HG02840 (cell line): ENCODE measurements at regions not wholly inside any gene's neighbourhood (a gene's known extent, or its start where the extent isn't known, plus 50 kb on each side); places are given as distances from the start of the nearest gene placed in this dataset.

Experiments used
- ATAC-seq: cut with Tn5 transposase; IDR thresholded peaks from one replicate; pipeline ENCODE4 v1.9.1; 2021; ENCODE audit warnings: mild to moderate bottlenecking, moderate library complexity, moderate number of reproducible peaks; ENCODE audit not compliant: unreplicated experiment, low FRiP score

DNA sequence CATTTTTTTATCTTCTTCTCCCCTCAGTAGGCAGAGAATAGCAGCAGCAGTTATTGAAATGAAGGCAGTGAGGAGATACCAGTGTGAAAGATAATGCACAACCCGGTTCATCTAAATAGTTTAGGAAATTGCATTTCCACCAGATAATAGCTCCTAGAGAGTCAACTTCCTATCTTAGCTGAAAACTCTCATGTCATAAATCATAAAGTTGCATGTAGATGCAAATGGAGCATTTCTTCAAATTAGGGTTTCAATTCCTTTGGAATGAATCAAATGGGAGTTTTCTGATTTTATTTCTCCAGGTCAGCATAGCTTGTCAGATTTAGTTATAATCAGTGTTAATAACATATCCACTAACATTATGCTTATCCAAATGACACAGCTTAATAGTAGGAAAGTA lies 335.3 kb downstream of the CNTNAP4 start:
- no peak for ATAC-seq

DNA sequence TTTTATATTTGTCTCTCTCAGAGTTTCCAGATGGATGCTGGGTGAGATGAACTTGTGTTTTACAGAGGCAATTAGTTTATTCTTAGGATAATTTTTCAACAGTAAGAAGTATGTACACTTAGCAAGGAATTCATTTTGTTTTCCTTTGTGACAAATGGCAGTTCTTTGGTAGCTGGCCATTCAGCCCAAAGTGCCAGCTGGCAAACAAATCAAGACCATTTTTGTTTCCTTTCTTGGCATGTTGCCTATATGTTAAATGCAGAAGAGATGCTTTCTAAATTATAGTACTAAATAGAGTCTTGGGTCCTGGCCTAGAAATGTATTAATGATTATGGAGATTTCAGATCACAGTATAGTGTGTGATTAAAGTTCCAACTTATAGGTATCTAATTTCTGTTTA lies 337.1 kb downstream of the CNTNAP4 start:
- no peak for ATAC-seq

DNA sequence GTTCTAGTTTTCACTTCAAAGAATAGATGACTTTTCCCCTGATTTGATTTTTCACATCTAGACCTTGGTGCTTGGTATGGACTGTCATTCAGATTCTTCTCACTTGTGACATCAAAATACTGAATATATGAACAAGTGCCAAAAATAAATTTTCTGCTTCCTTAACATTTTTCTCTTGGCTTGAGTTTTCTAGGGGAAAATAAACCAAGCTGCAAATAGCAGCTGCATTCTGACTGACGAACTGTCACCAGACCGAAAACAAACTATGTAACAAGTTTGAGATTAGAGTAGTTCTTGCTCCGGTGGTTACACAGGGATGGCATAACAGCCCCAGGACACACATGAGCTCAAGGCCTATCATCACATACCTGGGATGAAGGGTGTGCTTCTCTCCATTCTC lies 345.7 kb downstream of the CNTNAP4 start:
- no peak for ATAC-seq

- ATAC-seq, result no peak
Measured at GRCh38 chr16:76634847-76635697, 357.9 kb downstream of the CNTNAP4 start.

- no peak for ATAC-seq
Measured at GRCh38 chr16:76639685-76640289, 362.6 kb downstream of the CNTNAP4 start.

GRCh38 chr16:76650582-76650981 lies 373.4 kb downstream of the CNTNAP4 start:
- ATAC-seq, result no peak

DNA sequence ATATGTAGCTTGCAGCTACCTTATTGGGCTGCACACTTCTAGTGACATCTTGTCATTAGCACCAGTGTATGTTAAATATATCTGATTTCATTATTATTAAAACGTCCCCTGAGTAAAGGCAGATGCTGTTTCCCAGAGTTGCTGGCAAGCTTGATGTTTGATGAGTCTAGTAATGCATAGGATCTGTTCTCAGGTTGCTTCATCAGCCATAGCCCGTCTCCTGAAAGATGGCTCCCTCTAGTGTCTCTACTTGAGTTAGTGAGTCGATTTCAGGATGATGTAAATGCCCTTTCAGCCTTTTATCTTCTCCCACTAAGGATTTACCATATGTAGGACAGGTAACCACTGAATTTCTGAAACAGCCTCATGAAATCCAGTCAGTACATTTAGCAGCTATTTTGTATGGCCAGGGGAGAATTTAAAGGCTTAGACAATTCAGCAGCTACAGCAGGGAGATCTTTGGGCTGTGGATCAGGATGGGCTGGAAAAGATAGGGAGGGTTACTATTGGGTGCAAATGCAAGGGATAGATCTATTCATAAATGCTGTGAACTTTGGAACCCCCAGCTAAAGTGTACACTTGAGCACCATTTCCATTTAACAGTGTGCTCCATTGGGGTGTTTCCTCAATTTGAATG lies 376.3 kb downstream of the CNTNAP4 start:
- ATAC-seq, result peak; percentile 73

GRCh38 chr16:76654088-76654820 lies 377.1 kb downstream of the CNTNAP4 start:
- no peak for ATAC-seq

DNA sequence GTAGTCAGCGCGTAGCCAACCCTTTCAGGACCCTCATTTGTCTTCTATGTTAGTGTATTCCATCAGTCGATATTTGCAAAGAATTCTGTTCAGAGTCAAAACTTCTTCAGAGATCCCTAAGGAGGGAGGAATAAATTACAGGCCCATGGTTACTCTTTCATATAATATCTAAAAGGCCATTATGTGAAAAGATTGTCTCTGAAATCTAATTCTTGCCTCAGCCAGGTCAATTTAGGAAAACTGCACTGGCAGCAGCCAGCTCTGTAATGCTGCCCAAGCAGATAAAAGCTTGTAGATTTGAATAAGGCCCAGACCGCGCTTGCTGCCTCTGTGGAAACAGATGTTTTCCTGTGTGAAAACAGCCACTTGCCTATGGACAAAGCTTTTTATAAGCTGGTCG lies 379.8 kb downstream of the CNTNAP4 start:
- no peak for ATAC-seq

DNA sequence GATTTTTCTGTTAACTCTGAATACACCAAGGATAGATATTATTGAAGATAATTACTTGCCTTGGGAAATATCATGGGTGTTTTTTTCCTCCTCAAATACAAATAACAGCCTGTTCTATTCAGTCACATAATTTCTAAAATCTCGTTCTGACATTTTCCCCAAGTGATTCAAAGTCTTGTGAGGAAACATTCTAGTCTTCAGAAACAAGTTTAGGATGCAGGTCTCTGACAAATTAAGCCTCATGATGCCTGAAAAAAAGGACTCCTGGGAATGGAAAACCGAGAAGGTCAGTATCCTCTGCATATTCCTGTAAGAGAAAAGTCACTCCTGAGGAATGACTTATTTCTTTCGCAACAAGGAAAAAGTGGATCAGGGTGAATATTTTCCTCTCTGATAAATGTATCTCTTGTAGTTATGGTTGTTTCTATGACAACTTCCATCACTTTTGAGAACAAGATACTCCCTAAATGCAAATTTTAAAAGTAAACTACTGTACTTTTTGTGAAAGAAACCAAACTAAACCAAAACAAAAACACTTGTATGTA lies 384.6 kb downstream of the CNTNAP4 start:
- ATAC-seq, result no peak

DNA sequence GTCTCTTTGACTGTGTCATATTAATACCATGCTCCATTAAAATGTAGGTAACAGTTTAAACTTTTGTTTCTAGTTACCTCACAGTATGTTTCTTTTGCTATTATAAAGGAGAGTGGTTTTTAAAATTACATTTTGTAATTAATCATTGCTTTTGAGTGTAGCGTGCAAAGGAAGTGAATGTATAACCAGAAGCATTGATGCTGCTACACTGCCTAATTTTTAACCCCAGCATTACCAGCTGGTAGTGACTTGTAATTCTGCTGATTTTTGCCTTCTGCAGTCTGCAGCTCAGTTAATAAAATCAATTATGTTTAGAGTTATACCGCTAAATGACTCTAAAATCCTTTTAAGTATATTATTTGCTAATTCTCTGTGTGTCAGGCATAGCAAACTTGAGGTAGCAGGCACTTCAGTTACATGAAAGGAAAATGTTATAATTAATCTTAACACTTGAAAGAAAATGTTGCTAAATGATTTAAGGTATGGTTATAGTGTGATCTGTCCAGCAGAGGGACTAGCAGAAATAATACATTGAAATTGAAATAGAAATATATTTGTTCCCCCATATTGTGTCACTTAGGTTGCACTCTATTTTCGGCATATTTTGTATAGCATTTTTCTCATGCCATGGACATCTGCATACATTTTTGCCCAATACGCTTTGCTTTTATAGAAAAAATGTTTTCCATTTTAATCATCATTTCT lies 388.5 kb downstream of the CNTNAP4 start:
- ATAC-seq, result no peak

- ATAC-seq, result no peak
Measured at GRCh38 chr16:76668207-76668725, 391.1 kb downstream of the CNTNAP4 start.

DNA sequence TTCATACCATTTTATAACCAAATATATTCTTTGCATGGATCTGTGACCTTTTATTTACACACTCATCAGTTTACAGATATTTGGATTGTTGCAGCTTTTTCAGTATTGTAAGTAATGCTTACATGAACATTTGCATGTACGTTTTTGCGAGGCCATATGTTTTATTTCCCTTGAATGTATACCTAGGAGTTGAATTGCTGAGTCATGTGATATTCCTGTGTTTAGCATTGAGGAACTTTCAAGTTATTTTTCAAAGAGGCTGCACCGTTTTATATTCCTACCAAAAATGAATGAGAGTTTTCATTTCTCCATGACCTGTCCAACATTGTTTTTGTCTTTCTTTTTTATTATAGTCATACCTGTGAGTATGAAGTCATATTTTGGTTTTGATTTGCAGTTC lies 392.1 kb downstream of the CNTNAP4 start:
- ATAC-seq, result no peak

- no peak for ATAC-seq
Measured at GRCh38 chr16:76670125-76670857, 393.1 kb downstream of the CNTNAP4 start.

- ATAC-seq, result no peak
Measured at GRCh38 chr16:76676356-76676755, 399.2 kb downstream of the CNTNAP4 start.

GRCh38 chr16:76681296-76681695 lies 404.1 kb downstream of the CNTNAP4 start:
- ATAC-seq, result no peak

DNA sequence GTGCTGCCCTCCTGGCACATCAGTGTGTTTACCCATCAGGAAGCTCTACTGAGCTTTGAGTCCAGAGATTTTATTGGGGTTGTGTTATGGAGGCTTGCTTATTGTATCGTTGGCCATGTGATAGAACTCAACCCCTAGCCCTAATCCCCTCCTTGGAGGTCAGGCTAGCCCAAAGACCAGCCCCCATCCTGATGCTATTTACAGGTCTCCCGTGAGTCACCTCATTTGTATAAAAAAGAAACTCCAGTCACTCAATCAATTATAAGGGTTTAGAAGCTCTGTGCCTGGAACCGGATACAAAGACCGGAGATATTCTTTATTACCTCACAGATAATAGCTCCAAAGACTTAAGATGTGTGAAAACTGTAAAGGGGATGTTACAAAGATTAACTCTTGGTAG lies 405.9 kb downstream of the CNTNAP4 start:
- no peak for ATAC-seq

GRCh38 chr16:76696876-76697275 lies 419.7 kb downstream of the CNTNAP4 start:
- ATAC-seq, result no peak

GRCh38 chr16:76705892-76706291 lies 428.7 kb downstream of the CNTNAP4 start:
- ATAC-seq, result no peak
